CD4-positive, alpha-beta T cell treated with Interleukin-6 for 4 hours (primary cell): ENCODE measurements at regions not wholly inside any gene's neighbourhood (a gene's known extent, or its start where the extent isn't known, plus 50 kb on each side); places are given as distances from the start of the nearest gene placed in this dataset.
"Not testable (repeated sequence)": the region's sequence is repeated elsewhere in the genome, so short reads cannot be mapped to it uniquely, and the experiment has no call there.

Source experiments
- DNase-seq: peaks from one replicate; pipeline ENCODE4 v3.0.0-alpha.2; 2020; ENCODE audit warnings: mixed read lengths

GRCh38 chr17:6893382-6894205 lies 62.1 kb upstream of the TEKT1 start:
- no peak for DNase-seq

GRCh38 chr17:6894206-6894528 lies 62.6 kb upstream of the TEKT1 start:
- DNase-seq = peak; percentile 10

GRCh38 chr17:6901086-6901485 lies 69.6 kb upstream of the TEKT1 start:
- no peak for DNase-seq

GRCh38 chr17:6903326-6903900 lies 71.9 kb upstream of the TEKT1 start:
- no peak for DNase-seq

GRCh38 chr17:6908807-6909206 lies 77.3 kb upstream of the TEKT1 start:
- no peak for DNase-seq

- no peak for DNase-seq
Measured at GRCh38 chr17:6910987-6911603, 79.6 kb upstream of the TEKT1 start.

GRCh38 chr17:6912110-6913051 lies 80.9 kb upstream of the TEKT1 start:
- no peak for DNase-seq

GRCh38 chr17:6913608-6914443 lies 82.0 kb upstream of the ALOX12 start:
- peak; percentile 78 for DNase-seq

GRCh38 chr17:6914711-6915110 lies 81.1 kb upstream of the ALOX12 start:
- peak; percentile 26 for DNase-seq

- no peak for DNase-seq
Measured at GRCh38 chr17:6915620-6916019, 80.2 kb upstream of the ALOX12 start.

- DNase-seq = no peak
Measured at GRCh38 chr17:6919158-6919557, 76.7 kb upstream of the ALOX12 start.

GRCh38 chr17:6923385-6923784 lies 72.5 kb upstream of the ALOX12 start:
- no peak for DNase-seq

GRCh38 chr17:6924208-6924607 lies 71.6 kb upstream of the ALOX12 start:
- peak; percentile 20 for DNase-seq

GRCh38 chr17:6926667-6927066 lies 69.2 kb upstream of the ALOX12 start:
- no peak for DNase-seq

GRCh38 chr17:6927290-6928126 lies 68.3 kb upstream of the ALOX12 start:
- no peak for DNase-seq

- DNase-seq = no peak
Measured at GRCh38 chr17:6928193-6928592, 67.7 kb upstream of the ALOX12 start.

- no peak for DNase-seq
Measured at GRCh38 chr17:6930749-6931148, 65.1 kb upstream of the ALOX12 start.

GRCh38 chr17:6934544-6934943 lies 61.3 kb upstream of the ALOX12 start:
- not testable (repeated sequence) for DNase-seq

- DNase-seq = peak; percentile 11
Measured at GRCh38 chr17:6936370-6937028, 59.4 kb upstream of the ALOX12 start.

- DNase-seq = no peak
Measured at GRCh38 chr17:6938637-6939036, 57.2 kb upstream of the ALOX12 start.

GRCh38 chr17:6940186-6940649 lies 55.6 kb upstream of the ALOX12 start:
- peak; percentile 5 for DNase-seq
